Upper lobe of left lung (tissue), 4 donors: ENCODE measurements at regions not wholly inside any gene's neighbourhood (a gene's known extent, or its start where the extent isn't known, plus 50 kb on each side); places are given as distances from the start of the nearest gene placed in this dataset.

Source experiments
- EP300 ChIP-seq, 4 donors: sonication (generic); formaldehyde crosslinking; IDR thresholded peaks; one replicate each; pipeline ENCODE4 v1.5.1; 2017; ENCODE audit warnings: antibody characterized with exemption in 4 of 4, control low read depth in 2 of 4
- TF ChIP-seq, protein P1 (sequence below), 6 experiments: fragments of 450-650 bp in 4 of 6; fragments of 200-600 bp in 2 of 6; sonication (generic) in 2 of 6; IDR thresholded peaks; one replicate each; pipeline ENCODE4 v1.5.1; 2016 to 2019; ENCODE audit warnings: antibody characterized with exemption in 6 of 6

DNA sequence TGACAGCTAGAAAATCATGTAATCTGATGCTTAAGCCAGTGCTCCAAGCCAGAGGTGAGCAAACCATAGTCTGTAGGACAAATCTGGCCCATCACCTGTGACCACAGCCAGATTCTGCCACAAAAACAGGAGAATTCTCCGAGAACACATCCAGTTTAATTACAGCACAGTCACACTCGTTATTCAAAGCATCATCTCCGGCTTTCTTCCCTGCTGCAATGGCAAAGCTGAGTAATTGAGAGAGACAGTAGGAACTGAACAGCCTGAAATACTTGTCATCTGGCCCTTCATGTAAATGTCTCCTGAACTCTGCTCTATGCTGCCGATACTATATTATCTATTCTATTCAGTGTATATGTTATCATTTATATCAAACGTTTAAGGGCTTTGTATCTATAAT is 121.4 kb upstream of the FOXF1 start:
- TF ChIP-seq, protein P1, sequence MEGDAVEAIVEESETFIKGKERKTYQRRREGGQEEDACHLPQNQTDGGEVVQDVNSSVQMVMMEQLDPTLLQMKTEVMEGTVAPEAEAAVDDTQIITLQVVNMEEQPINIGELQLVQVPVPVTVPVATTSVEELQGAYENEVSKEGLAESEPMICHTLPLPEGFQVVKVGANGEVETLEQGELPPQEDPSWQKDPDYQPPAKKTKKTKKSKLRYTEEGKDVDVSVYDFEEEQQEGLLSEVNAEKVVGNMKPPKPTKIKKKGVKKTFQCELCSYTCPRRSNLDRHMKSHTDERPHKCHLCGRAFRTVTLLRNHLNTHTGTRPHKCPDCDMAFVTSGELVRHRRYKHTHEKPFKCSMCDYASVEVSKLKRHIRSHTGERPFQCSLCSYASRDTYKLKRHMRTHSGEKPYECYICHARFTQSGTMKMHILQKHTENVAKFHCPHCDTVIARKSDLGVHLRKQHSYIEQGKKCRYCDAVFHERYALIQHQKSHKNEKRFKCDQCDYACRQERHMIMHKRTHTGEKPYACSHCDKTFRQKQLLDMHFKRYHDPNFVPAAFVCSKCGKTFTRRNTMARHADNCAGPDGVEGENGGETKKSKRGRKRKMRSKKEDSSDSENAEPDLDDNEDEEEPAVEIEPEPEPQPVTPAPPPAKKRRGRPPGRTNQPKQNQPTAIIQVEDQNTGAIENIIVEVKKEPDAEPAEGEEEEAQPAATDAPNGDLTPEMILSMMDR (IDR thresholded peaks at IDR 0.05), result no peak
- no peak for TF ChIP-seq EP300 (IDR thresholded peaks at IDR 0.05)
